ENCODE measurements at regions not wholly inside any gene's neighbourhood (a gene's known extent, or its start where the extent isn't known, plus 50 kb on each side); places are given as distances from the start of the nearest gene placed in this dataset.

GRCh38 chr4:111263836-111264235 is 641.0 kb upstream of the PITX2 start:
- intact Hi-C loops (cut with micrococcal nuclease; ENCODE audit: unreplicated experiment), result no loop called here
- BruUV-seq (replicated peaks), result no TSS peak
- H3K36me3 ChIP-seq (ENCODE audit: insufficient read depth, low read length), result no peaks in the 10 kb centered on the region
- DNase-seq (ENCODE audit: low spot score), result no peak
- H3K27ac ChIP-seq (ENCODE audit: low read depth, low read length, poor library complexity, severe bottlenecking), result no peak overlapping the region
- ChIA-PET POLR2A (no interaction called here), CTCF (ENCODE audit: unreplicated experiment) (no interaction called here)
- no peaks in the 10 kb centered on the region for H3K79me2 ChIP-seq (ENCODE audit: insufficient read depth, low read depth, low read length)
- H3K4me2 ChIP-seq (ENCODE audit: low read length), result no peak overlapping the region
- H4K20me1 ChIP-seq (ENCODE audit: insufficient read depth, low read length), result no peaks in the 10 kb centered on the region
- no peaks in the 10 kb centered on the region for H3K9me2 ChIP-seq (ENCODE audit: insufficient read depth, low read length)
- no peak for TF ChIP-seq CTCF (conservative IDR thresholded peaks at IDR 0.05; ENCODE audit: low read length)
- TF ChIP-seq EZH2phosphoT487 (IDR thresholded peaks at IDR 0.05; ENCODE audit: borderline replicate concordance, low read depth, low read length), result no peak
- H3K4me3 ChIP-seq (ENCODE audit: low read depth, low read length, poor library complexity, severe bottlenecking), result no peak overlapping the region
- H2AFZ ChIP-seq (ENCODE audit: low read length), result no peak overlapping the region
- no peaks in the 10 kb centered on the region for H3K9me3 ChIP-seq (ENCODE audit: low read length)
- no peaks in the 10 kb centered on the region for H3K4me1 ChIP-seq (ENCODE audit: insufficient read depth, low read length, poor library complexity, severe bottlenecking)

- DNase-seq (ENCODE audit: low spot score), result no peak
- intact Hi-C loops (cut with micrococcal nuclease; ENCODE audit: unreplicated experiment), result no loop called here
These were observed 644.1 kb upstream of the PITX2 start for GRCh38 chr4:111266937-111267336.

GRCh38 chr4:111267786-111268185 is 644.9 kb upstream of the PITX2 start:
- no peaks in the 10 kb centered on the region for H3K9me3 ChIP-seq (ENCODE audit: low read length)
- no TSS peak for BruUV-seq (replicated peaks)

More at GRCh38 chr4:111266937-111267336, 644.1 kb upstream of the PITX2 start:
- POLR2A ChIA-PET, result interaction anchor here (0.6 kb wide), 1 partner anchor 589 kb away, joined by 3 read pairs; no protein-coding TSS in a partner anchor
- BruUV-seq (replicated peaks), result no TSS peak
- no peak overlapping the region for H3K4me2 ChIP-seq (ENCODE audit: low read length)
- no peaks in the 10 kb centered on the region for H3K9me3 ChIP-seq (ENCODE audit: low read length)
- no peaks in the 10 kb centered on the region for H3K79me2 ChIP-seq (ENCODE audit: insufficient read depth, low read depth, low read length)
- no peaks in the 10 kb centered on the region for H3K9me2 ChIP-seq (ENCODE audit: insufficient read depth, low read length)
- CTCF ChIA-PET (ENCODE audit: unreplicated experiment), result no interaction called here
- no peaks in the 10 kb centered on the region for H3K36me3 ChIP-seq (ENCODE audit: insufficient read depth, low read length)
- no peak for TF ChIP-seq EZH2phosphoT487 (IDR thresholded peaks at IDR 0.05; ENCODE audit: borderline replicate concordance, low read depth, low read length)
- no peak overlapping the region for H2AFZ ChIP-seq (ENCODE audit: low read length)
- H3K4me1 ChIP-seq (ENCODE audit: insufficient read depth, low read length, poor library complexity, severe bottlenecking), result no peaks in the 10 kb centered on the region
- no peak overlapping the region for H3K27ac ChIP-seq (ENCODE audit: low read depth, low read length, poor library complexity, severe bottlenecking)
- H3K4me3 ChIP-seq (ENCODE audit: low read depth, low read length, poor library complexity, severe bottlenecking), result no peak overlapping the region
- no peaks in the 10 kb centered on the region for H4K20me1 ChIP-seq (ENCODE audit: insufficient read depth, low read length)

More at GRCh38 chr4:111267786-111268185, 644.9 kb upstream of the PITX2 start:
- no peak for DNase-seq (ENCODE audit: low spot score)
- Histone ChIP-seq H3K4me3 (ENCODE audit: low read depth, low read length, poor library complexity, severe bottlenecking) (no peak overlapping the region), H3K4me1 (ENCODE audit: insufficient read depth, low read length, poor library complexity, severe bottlenecking) (no peaks in the 10 kb centered on the region), H3K9me2 (ENCODE audit: insufficient read depth, low read length) (no peaks in the 10 kb centered on the region), H2AFZ (ENCODE audit: low read length) (no peak overlapping the region), H3K27ac (ENCODE audit: low read depth, low read length, poor library complexity, severe bottlenecking) (no peak overlapping the region), H3K36me3 (ENCODE audit: insufficient read depth, low read length) (no peaks in the 10 kb centered on the region), H3K4me2 (ENCODE audit: low read length) (no peak overlapping the region), H3K79me2 (ENCODE audit: insufficient read depth, low read depth, low read length) (no peaks in the 10 kb centered on the region), H4K20me1 (ENCODE audit: insufficient read depth, low read length) (no peaks in the 10 kb centered on the region)
- intact Hi-C loops (cut with micrococcal nuclease; ENCODE audit: unreplicated experiment), result no loop called here
- ChIA-PET CTCF (ENCODE audit: unreplicated experiment) (no interaction called here), POLR2A (no interaction called here)
- TF ChIP-seq EZH2phosphoT487 (IDR thresholded peaks at IDR 0.05; ENCODE audit: borderline replicate concordance, low read depth, low read length) (no peak), CTCF (conservative IDR thresholded peaks at IDR 0.05; ENCODE audit: low read length) (no peak)

Measured in OCI-LY7 (cell line).